T-helper 17 cell (primary cell): ENCODE measurements at regions not wholly inside any gene's neighbourhood (a gene's known extent, or its start where the extent isn't known, plus 50 kb on each side); places are given as distances from the start of the nearest gene placed in this dataset.

Source experiments
- ATAC-seq: fragments of 150-1000 bp; cut with Tn5 transposase; 2 replicates; pipeline ENCODE4 v1.10.0; 2021; ENCODE audit warnings: mild to moderate bottlenecking, moderate library complexity
- DNase-seq, 3 donors: peaks; one replicate each; pipeline versions ENCODE4 v3.0.0 to v3.0.0-alpha.2; 2020 to 2021
- H3K9me3 ChIP-seq: one replicate; pipeline ENCODE4 v1.7.0; 2013; ENCODE audit warnings: low read length, mild to moderate bottlenecking; ENCODE audit not compliant: control insufficient read depth, poor library complexity, severe bottlenecking
- H3K27ac Mint-ChIP-seq: one replicate; pipeline ENCODE4 v1.8.0; 2022; ENCODE audit warnings: mild to moderate bottlenecking, moderate library complexity, mixed read lengths
- H3K27me3 Mint-ChIP-seq: one replicate; pipeline ENCODE4 v1.8.0; 2022; ENCODE audit warnings: mixed read lengths
- H3K36me3 Mint-ChIP-seq: one replicate; pipeline ENCODE4 v1.8.0; 2022; ENCODE audit warnings: low read depth, mixed read lengths
- H3K4me1 Mint-ChIP-seq: one replicate; pipeline ENCODE4 v1.8.0; 2022; ENCODE audit warnings: mild to moderate bottlenecking, mixed read lengths
- H3K4me3 Mint-ChIP-seq: one replicate; pipeline ENCODE4 v1.8.0; 2022; ENCODE audit warnings: mild to moderate bottlenecking, moderate library complexity, mixed read lengths

DNA sequence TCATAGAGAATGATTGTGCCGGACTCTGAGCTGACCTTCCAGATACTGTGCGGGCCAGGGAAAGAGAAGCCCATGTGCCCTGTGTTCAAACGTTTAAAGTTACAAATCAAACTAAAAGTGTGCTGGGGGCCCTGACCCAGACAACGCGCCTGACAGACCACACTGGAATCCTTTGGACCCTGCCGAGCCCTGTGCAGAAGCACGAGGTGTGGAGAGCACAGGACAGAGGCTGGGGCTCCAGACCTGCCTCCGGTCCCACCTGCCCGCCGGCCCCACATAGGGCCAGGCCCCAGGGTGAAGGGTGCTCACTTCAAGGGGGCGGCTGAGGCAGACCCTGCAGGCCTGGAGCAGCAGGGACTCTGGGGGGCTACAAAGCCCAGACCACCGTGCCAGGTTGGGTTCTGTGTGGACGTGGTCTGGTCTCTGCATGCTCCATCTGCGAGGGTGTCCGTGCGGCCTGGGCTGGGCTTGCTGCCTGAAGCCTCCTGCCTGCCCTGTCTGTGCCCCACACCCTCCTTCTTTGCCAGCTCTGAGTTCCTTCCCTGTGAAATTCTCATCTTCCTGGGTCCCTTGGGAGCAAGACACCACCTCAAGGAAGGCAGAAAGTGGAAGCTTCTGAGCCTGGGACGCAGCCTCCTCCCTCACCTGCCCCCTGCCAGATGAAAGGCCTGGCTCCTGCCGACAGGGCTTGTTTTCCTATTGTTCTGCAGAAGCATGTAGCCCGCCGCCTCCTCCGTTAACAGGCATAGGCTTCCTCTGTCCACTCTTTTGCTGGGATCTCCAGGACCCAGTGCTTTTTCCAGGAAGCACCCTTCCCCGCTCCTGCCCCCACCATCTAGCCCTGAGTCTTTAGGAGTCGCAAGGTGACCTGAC is 186.2 kb downstream of the ERMARD start:
- Mint-ChIP-seq H3K27ac (no peak overlapping the region), H3K36me3 (peaks cover 2% of the 10 kb centered on the region), H3K4me1 (no peaks in the 10 kb centered on the region), H3K27me3 (peaks cover 43% of the 10 kb centered on the region), H3K4me3 (no peak overlapping the region)
- no peak for ATAC-seq
- no peaks in the 10 kb centered on the region for H3K9me3 ChIP-seq
- no peak for DNase-seq

DNA sequence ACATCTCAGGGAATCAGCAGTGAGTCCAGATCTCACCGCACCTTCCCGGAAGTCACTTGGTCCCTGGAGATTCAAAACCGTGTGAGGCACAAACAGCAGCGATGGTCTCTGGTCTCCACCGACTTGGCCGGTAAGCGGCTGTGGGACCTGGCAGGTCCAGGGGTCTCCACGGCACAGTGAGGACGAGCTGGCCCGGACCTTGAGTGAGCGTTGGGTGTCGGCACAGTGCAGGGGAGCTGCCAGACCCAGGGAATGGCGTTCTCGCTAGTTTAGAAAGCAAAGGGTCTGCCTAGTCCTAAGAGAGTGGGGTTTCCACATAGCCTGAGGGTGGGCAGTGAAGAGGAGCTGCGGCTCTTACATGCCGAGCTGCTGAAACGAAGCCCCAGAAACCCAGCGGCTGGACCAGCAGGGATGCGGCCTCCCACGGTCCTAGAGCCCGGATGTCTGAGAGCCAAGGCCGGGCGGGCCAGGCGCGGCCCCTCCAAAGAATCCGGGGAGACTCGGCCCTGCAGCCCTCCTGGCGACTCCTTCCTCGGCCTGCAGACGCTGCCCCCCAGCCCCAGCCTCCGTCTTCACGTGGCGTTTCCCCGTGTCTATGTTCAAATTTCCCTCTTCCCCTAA is 185.0 kb downstream of the ERMARD start:
- H3K27ac Mint-ChIP-seq = no peak overlapping the region
- DNase-seq (no peak), ATAC-seq (no peak)
- no peaks in the 10 kb centered on the region for H3K9me3 ChIP-seq
- H3K27me3 Mint-ChIP-seq = peaks cover 43% of the 10 kb centered on the region
- no peak overlapping the region for H3K4me3 Mint-ChIP-seq
- H3K36me3 Mint-ChIP-seq = peaks cover 2% of the 10 kb centered on the region
- H3K4me1 Mint-ChIP-seq = no peaks in the 10 kb centered on the region

DNA sequence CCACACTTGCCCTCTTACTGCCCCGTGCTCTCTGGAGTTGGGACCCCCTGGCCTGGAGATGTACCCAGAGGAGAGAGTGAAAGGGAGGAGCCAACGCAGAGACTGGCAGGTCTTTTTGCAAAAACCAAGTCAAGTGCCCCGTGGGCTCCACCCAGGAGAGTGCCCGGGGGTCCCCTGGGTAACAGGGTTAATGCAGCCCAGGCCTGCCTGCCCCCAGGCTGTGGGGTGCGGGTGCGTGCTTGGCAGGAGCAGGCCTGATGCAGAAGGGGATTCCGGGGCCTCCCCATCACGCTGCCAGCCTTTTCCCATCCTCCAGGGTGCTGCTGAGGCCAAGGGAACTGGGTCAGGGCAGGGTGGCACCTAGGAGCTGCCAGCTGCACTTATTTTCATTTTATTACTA is 184.4 kb downstream of the ERMARD start:
- H3K9me3 ChIP-seq = no peaks in the 10 kb centered on the region
- Mint-ChIP-seq H3K27ac (no peak overlapping the region), H3K27me3 (peaks cover 41% of the 10 kb centered on the region), H3K36me3 (peaks cover 2% of the 10 kb centered on the region), H3K4me3 (no peak overlapping the region), H3K4me1 (no peaks in the 10 kb centered on the region)
- ATAC-seq (no peak), DNase-seq (no peak)

DNA sequence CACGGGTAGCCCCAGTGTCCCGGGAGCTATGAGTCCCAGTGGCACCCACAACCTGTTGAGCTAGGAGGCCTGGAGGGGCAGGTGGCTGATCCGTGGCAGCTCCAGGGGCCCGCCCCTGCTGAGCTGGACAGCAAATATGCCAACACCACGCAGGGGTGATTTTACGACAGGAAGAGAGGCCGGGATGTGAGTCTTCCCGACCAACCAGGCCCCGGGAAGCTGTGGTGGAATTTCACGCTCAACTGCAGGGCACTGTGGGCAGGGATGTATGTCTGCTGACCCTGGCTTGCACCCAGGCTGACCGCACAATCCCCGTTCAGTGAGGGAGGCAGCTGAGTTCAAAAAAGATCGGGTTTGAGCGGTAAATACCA is 183.9 kb downstream of the ERMARD start:
- no peak overlapping the region for H3K27ac Mint-ChIP-seq
- ATAC-seq (no peak), DNase-seq (no peak)
- H3K9me3 ChIP-seq = no peaks in the 10 kb centered on the region
- no peaks in the 10 kb centered on the region for H3K4me1 Mint-ChIP-seq
- no peak overlapping the region for H3K4me3 Mint-ChIP-seq
- H3K36me3 Mint-ChIP-seq = peaks cover 2% of the 10 kb centered on the region
- peaks cover 36% of the 10 kb centered on the region for H3K27me3 Mint-ChIP-seq

DNA sequence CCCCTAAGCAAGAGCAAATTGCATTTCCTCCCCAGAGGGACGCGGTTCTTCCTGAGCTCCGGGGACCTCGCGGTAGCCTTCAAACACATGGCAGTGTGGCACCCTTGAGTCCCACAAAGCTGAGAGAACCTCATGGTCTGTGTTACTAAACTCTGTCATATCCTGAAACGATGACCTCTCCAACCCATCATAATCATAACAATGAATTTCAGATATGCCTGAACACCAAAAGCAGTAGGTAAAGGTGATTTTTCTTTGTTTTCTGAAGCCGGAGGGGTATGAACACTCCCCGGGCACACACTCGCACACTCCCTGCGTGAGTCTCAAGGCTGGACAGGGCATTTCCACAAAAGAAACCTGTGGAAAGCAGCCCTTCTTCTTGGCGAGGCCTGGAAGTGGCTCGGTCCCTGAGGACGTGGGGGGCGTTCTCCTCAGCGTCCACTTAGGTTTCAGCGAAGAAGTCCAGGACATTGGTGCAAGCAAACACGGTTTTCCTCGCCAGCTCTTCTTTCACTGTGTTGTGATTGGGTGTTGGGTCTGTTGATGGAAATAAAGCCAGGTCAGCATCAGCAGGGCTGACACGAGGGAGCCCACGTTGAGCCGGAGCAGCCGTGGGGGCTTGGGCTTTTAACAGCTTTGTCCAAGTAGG is 183.4 kb downstream of the ERMARD start:
- DNase-seq (no peak), ATAC-seq (no peak)
- no peak overlapping the region for H3K4me3 Mint-ChIP-seq
- H3K4me1 Mint-ChIP-seq = no peaks in the 10 kb centered on the region
- H3K9me3 ChIP-seq = no peaks in the 10 kb centered on the region
- H3K36me3 Mint-ChIP-seq = peaks cover 2% of the 10 kb centered on the region
- no peak overlapping the region for H3K27ac Mint-ChIP-seq
- H3K27me3 Mint-ChIP-seq = peaks cover 33% of the 10 kb centered on the region

DNA sequence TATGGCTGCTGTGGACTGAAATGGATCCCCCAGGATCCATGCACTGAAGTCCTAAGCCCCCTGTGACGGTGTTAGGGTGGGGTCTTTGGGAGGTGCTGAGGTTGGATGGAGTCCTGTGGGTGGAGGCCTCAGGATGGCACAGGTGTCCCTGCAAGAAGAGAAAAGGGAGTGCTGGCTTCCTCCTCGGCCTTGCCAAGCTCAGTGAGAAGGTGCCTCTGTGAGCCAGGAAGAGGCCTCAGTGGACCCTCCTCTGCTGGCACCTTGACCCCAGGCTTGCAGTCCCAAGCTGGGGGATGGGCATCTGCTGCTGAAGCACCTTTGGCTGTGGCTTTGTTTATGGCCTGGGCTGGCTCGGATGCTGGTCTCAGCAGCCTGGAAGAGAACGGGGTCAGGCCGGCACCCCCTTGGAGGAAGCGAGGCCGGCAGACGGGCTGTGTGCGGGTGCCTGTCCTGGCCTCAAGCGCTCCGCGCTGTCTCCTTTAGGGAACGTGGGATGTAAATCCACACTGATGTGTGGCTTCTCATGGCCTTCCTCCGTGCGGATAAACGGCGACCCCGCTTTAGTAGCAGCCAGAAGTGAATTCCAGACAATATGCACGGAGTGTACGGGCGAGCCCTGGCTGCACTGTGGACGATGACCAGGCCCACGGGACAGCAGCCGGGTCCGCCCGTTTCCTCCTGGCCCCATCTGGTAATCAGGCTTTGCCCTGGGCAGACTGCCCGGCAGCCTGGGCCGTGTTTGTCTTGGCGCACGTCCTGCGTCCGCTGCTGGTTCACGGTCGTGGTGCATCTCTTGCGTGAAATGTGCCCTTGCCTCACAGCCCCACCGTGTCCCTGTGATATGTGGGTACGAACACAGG is 182.6 kb downstream of the ERMARD start:
- peaks cover 26% of the 10 kb centered on the region for H3K27me3 Mint-ChIP-seq
- H3K4me1 Mint-ChIP-seq = no peaks in the 10 kb centered on the region
- no peak for DNase-seq
- H3K4me3 Mint-ChIP-seq = no peak overlapping the region
- peaks cover 2% of the 10 kb centered on the region for H3K36me3 Mint-ChIP-seq
- ATAC-seq = no peak
- H3K9me3 ChIP-seq = no peaks in the 10 kb centered on the region
- H3K27ac Mint-ChIP-seq = no peak overlapping the region

DNA sequence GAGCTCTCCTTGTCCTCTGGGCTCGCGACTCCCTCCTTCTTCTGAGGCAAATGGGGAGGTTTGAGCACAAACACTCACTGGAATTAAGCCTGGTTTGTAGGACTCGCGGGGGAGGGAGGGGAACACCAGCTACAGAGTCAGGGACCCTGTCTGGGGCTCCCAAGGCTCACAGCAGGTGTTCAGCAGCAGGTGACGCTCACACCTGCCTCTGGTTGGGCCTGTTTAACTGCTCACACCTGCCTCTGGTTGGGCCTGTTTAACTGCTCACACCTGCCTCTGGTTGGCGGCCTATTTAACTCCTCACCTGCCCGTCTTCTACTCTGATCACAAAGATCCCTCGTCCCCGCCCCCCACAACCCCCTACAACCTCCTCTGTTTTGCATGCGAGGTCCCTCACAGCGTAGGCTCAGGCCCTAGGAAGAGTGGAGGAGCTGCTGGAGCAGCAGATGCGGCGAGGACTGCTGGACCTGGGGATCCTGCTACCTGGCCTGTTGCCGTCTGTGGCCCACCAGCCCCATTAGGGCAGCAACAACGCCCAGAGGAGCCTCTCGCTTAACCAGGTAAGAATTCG is 181.9 kb downstream of the ERMARD start:
- Mint-ChIP-seq H3K27ac (no peak overlapping the region), H3K4me3 (no peak overlapping the region), H3K4me1 (no peaks in the 10 kb centered on the region), H3K36me3 (peaks cover 2% of the 10 kb centered on the region), H3K27me3 (peaks cover 18% of the 10 kb centered on the region)
- no peaks in the 10 kb centered on the region for H3K9me3 ChIP-seq
- DNase-seq = no peak
- no peak for ATAC-seq

DNA sequence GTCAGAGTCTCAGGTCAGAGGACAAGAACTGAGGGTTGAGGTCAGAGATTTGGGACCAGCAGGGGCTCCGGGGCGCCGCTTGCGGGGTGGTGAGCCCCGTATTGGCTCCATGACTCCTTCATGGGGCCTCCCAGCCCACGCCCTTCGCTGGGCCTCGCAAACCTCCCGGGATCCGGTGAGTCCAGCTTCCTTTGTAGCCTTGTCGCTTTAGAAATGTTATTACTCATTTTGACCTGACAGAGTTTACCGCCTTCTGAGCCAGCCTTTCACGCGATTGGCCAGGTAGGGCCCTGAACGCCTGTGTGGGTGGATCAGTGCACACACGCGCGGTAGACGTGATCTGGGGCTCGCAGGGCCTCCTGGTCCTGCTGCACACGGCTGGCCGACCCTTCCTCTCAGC is 181.1 kb downstream of the ERMARD start:
- DNase-seq (no peak), ATAC-seq (no peak)
- no peaks in the 10 kb centered on the region for H3K9me3 ChIP-seq
- Mint-ChIP-seq H3K27ac (no peak overlapping the region), H3K4me1 (no peaks in the 10 kb centered on the region), H3K27me3 (peaks cover 12% of the 10 kb centered on the region), H3K36me3 (no peaks in the 10 kb centered on the region), H3K4me3 (no peak overlapping the region)

DNA sequence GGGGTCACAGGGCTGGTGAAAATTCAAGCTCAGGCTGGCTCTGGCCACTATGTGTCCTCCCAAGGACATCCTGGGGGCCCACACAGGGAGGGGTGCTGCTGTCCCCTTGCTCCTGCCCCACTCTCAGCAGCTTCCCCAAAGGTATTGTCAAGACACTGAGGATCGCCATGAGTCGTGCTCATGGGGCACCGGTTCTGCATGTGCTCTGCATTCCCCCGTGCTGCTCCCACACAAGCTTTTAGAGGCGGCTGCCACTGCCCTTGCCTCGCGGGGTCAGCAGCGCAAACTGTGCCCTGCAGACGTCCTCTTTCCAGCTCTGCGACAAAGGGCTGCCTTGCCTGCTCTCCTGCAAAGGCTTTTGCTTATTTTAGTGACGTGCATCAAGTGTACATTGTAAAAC is 179.8 kb downstream of the ERMARD start:
- ATAC-seq = no peak
- Mint-ChIP-seq H3K4me3 (no peak overlapping the region), H3K27ac (no peak overlapping the region), H3K36me3 (no peaks in the 10 kb centered on the region), H3K4me1 (no peaks in the 10 kb centered on the region), H3K27me3 (peaks cover 12% of the 10 kb centered on the region)
- no peaks in the 10 kb centered on the region for H3K9me3 ChIP-seq
- DNase-seq = no peak

DNA sequence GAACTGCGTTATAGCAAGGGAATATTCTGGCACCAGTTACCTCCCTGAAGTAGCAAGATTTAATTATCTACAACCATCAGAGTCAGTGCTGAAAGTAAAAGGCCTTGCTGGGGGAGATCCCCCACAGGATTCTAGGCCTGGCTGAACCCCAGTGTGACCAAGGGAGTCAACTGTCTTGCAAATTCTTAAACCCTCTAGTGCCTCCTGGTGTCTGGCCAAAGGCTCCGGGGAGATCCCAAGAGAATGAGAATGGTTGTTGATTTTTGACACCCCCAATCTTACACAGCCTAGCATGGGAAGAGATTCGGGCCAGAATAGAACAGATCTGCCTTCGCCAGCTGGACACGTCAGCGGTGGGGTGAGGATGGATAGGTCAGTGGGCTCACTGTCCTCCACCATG is 179.4 kb downstream of the ERMARD start:
- H3K27ac Mint-ChIP-seq = no peak overlapping the region
- DNase-seq (no peak), ATAC-seq (no peak)
- no peaks in the 10 kb centered on the region for H3K36me3 Mint-ChIP-seq
- H3K4me1 Mint-ChIP-seq = no peaks in the 10 kb centered on the region
- H3K4me3 Mint-ChIP-seq = no peak overlapping the region
- H3K27me3 Mint-ChIP-seq = peaks cover 11% of the 10 kb centered on the region
- H3K9me3 ChIP-seq = no peaks in the 10 kb centered on the region

DNA sequence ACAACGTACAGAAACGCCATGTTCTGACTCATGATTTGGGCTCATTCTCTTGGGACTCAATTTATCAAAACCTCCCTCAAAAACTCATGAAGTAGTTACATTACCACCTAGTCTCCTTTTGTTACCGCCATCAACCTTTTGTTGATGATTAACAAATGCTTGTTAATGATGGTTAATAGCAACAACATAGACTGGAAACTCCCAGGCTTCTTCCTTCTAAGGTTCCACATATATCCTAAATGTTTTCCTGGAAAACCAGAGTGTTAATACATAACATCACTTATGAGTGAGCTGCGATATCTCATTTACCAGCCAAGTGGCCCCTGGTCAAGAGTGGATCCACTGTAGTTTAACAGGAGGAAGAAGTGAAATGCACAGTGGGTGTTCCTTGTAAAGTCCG is 176.3 kb downstream of the ERMARD start:
- no peaks in the 10 kb centered on the region for H3K9me3 ChIP-seq
- H3K4me1 Mint-ChIP-seq = no peaks in the 10 kb centered on the region
- ATAC-seq (no peak), DNase-seq (no peak)
- H3K27ac Mint-ChIP-seq = no peak overlapping the region
- H3K4me3 Mint-ChIP-seq = no peak overlapping the region
- no peaks in the 10 kb centered on the region for H3K27me3 Mint-ChIP-seq
- no peaks in the 10 kb centered on the region for H3K36me3 Mint-ChIP-seq

DNA sequence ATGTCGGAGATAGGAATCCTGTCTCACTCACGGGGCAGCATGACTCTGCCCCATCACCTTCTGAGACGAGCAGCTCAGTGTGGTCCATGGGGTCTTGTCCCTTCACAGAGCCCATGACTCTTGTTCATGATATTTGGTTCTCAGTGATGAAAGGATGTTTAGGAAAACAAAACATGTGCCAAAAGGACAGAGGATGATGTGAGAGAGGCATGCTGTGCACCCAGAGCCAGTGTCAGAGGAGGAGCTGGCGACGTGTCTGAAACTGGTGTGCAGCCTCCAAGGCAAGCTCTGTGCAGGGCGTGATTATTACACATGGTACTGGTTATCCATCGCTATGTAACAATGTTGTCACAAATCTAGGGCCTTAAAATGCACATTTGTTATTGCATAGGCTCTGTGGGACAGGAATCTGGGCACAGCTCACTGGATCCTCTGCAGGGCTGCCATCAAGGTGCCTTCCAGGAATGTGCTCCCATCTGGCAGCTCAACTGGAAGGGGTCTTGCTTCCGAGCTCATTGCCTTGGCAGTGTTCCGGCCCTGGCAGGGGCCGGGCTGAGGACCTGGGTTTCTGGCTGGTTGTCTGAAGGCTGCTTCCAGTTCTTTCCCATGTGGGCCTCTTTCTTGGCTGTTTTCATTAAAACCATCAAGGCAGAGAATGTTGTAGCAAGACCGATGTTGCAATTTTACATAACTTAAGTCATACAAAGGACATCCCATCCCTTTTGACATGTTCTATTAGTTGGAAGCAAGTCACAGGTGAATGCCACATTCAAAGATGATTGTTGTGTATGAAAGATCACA is 175.4 kb downstream of the ERMARD start:
- H3K36me3 Mint-ChIP-seq = no peaks in the 10 kb centered on the region
- H3K9me3 ChIP-seq = no peaks in the 10 kb centered on the region
- no peak for ATAC-seq
- no peak for DNase-seq
- H3K27me3 Mint-ChIP-seq = no peaks in the 10 kb centered on the region
- H3K27ac Mint-ChIP-seq = no peak overlapping the region
- no peak overlapping the region for H3K4me3 Mint-ChIP-seq
- H3K4me1 Mint-ChIP-seq = no peaks in the 10 kb centered on the region
